GM19397 (cell line): ENCODE measurements at regions not wholly inside any gene's neighbourhood (a gene's known extent, or its start where the extent isn't known, plus 50 kb on each side); places are given as distances from the start of the nearest gene placed in this dataset.
"Not testable (repeated sequence)": the region's sequence is repeated elsewhere in the genome, so short reads cannot be mapped to it uniquely, and the experiment has no call there.

ENCODE experiments used
- ATAC-seq: cut with Tn5 transposase; IDR thresholded peaks from one replicate; pipeline ENCODE4 v1.9.1; 2021; ENCODE audit warnings: mild to moderate bottlenecking, moderate library complexity; ENCODE audit not compliant: unreplicated experiment

- ATAC-seq = no peak
Measured at GRCh38 chr1:234923626-234924025, 205.0 kb downstream of the TOMM20 start.

GRCh38 chr1:234922987-234923386, 205.7 kb downstream of the TOMM20 start:
- no peak for ATAC-seq

GRCh38 chr1:234921266-234922062, 207.2 kb downstream of the TOMM20 start:
- ATAC-seq = no peak

- ATAC-seq = no peak
Measured at GRCh38 chr1:234920843-234921140, 207.8 kb downstream of the TOMM20 start.

- no peak for ATAC-seq
Measured at GRCh38 chr1:234920136-234920842, 208.3 kb downstream of the TOMM20 start.

- no peak for ATAC-seq
Measured at GRCh38 chr1:234918961-234919761, 209.5 kb downstream of the TOMM20 start.

- ATAC-seq = no peak
Measured at GRCh38 chr1:234918181-234918841, 210.3 kb downstream of the TOMM20 start.

GRCh38 chr1:234917495-234918180, 211.0 kb downstream of the TOMM20 start:
- no peak for ATAC-seq

- ATAC-seq = no peak
Measured at GRCh38 chr1:234916840-234917239, 211.8 kb downstream of the TOMM20 start.

GRCh38 chr1:234915924-234916675, 212.5 kb downstream of the TOMM20 start:
- ATAC-seq = no peak

GRCh38 chr1:234914606-234915290, 213.9 kb downstream of the TOMM20 start:
- ATAC-seq = no peak

- no peak for ATAC-seq
Measured at GRCh38 chr1:234913771-234914170, 214.9 kb downstream of the TOMM20 start.

- ATAC-seq = no peak
Measured at GRCh38 chr1:234913278-234913649, 215.4 kb downstream of the TOMM20 start.

GRCh38 chr1:234912548-234913277, 215.9 kb downstream of the TOMM20 start:
- no peak for ATAC-seq

GRCh38 chr1:234911787-234912186, 216.8 kb downstream of the TOMM20 start:
- no peak for ATAC-seq

- not testable (repeated sequence) for ATAC-seq
Measured at GRCh38 chr1:234911136-234911535, 217.5 kb downstream of the TOMM20 start.

- no peak for ATAC-seq
Measured at GRCh38 chr1:234909851-234910250, 218.8 kb downstream of the TOMM20 start.

GRCh38 chr1:234909307-234909810, 219.3 kb downstream of the TOMM20 start:
- no peak for ATAC-seq
